ENCODE measurements at regions not wholly inside any gene's neighbourhood (a gene's known extent, or its start where the extent isn't known, plus 50 kb on each side); places are given as distances from the start of the nearest gene placed in this dataset.
"Not testable (repeated sequence)": the region's sequence is repeated elsewhere in the genome, so short reads cannot be mapped to it uniquely, and the experiment has no call there.

GRCh38 chr6:139528471-139528870 lies 154.0 kb upstream of the CITED2 start:
- DNase-seq, result no peak

- DNase-seq, result no peak
Observed at GRCh38 chr6:139525415-139525814, 151.0 kb upstream of the CITED2 start.

- DNase-seq, result no peak
Observed at GRCh38 chr6:139523986-139524385, 149.5 kb upstream of the CITED2 start.

- no peak for DNase-seq
Observed at GRCh38 chr6:139522511-139523220, 148.2 kb upstream of the CITED2 start.

GRCh38 chr6:139521338-139521737 lies 146.9 kb upstream of the CITED2 start:
- no peak for DNase-seq

- DNase-seq, result no peak
Observed at GRCh38 chr6:139520321-139520768, 145.9 kb upstream of the CITED2 start.

- no peak for DNase-seq
Observed at GRCh38 chr6:139519571-139520031, 145.2 kb upstream of the CITED2 start.

GRCh38 chr6:139519097-139519496 lies 144.6 kb upstream of the CITED2 start:
- no peak for DNase-seq

GRCh38 chr6:139518556-139519091 lies 144.2 kb upstream of the CITED2 start:
- DNase-seq, result no peak

GRCh38 chr6:139517998-139518555 lies 143.6 kb upstream of the CITED2 start:
- DNase-seq, result not testable (repeated sequence)

GRCh38 chr6:139515511-139515910 lies 141.1 kb upstream of the CITED2 start:
- DNase-seq, result no peak

- DNase-seq, result no peak
Observed at GRCh38 chr6:139514819-139515218, 140.4 kb upstream of the CITED2 start.

- no peak for DNase-seq
Observed at GRCh38 chr6:139510040-139510790, 135.8 kb upstream of the CITED2 start.

- DNase-seq, result no peak
Observed at GRCh38 chr6:139509167-139509566, 134.7 kb upstream of the CITED2 start.

- no peak for DNase-seq
Observed at GRCh38 chr6:139508576-139508975, 134.1 kb upstream of the CITED2 start.

GRCh38 chr6:139508023-139508422 lies 133.6 kb upstream of the CITED2 start:
- no peak for DNase-seq

GRCh38 chr6:139500977-139501376 lies 126.5 kb upstream of the CITED2 start:
- DNase-seq, result no peak

- no peak for DNase-seq
Observed at GRCh38 chr6:139498715-139499114, 124.3 kb upstream of the CITED2 start.

GRCh38 chr6:139497345-139497961 lies 123.0 kb upstream of the CITED2 start:
- DNase-seq, result no peak

- DNase-seq, result no peak
Observed at GRCh38 chr6:139496654-139497344, 122.4 kb upstream of the CITED2 start.

GRCh38 chr6:139494376-139494990 lies 120.0 kb upstream of the CITED2 start:
- no peak for DNase-seq

GRCh38 chr6:139490482-139490881 lies 116.0 kb upstream of the CITED2 start:
- no peak for DNase-seq
